Gastrocnemius medialis (tissue), 4 donors: ENCODE measurements at regions not wholly inside any gene's neighbourhood (a gene's known extent, or its start where the extent isn't known, plus 50 kb on each side); places are given as distances from the start of the nearest gene placed in this dataset.

Experiments used
- CTCF ChIP-seq, 5 experiments: fragments of 450-650 bp in 3 of 5; fragments of 200-600 bp in 2 of 5; sonication (generic) in 2 of 5; IDR thresholded peaks in 4 of 5; conservative IDR thresholded peaks in 1 of 5; 1 replicate in 4 of 5; 2 replicates in 1 of 5; pipeline ENCODE4 v1.5.1; 2016 to 2019; ENCODE audit warnings: antibody characterized with exemption in 5 of 5, mild to moderate bottlenecking in 3 of 5, moderate library complexity in 3 of 5
- POLR2A ChIP-seq, 2 donors: fragments of 450-650 bp; IDR thresholded peaks; one replicate each; pipeline ENCODE4 v1.6.1; 2017; ENCODE audit warnings: antibody characterized with exemption in 2 of 2, mild to moderate bottlenecking in 2 of 2, moderate library complexity in 2 of 2

GRCh38 chr3:193862843-193863242, 269.8 kb downstream of the OPA1 start:
- no peak for TF ChIP-seq CTCF (IDR thresholded peaks at IDR 0.05 in 4 of 5, conservative IDR thresholded peaks at IDR 0.05 in 1 of 5)
- no peak for TF ChIP-seq POLR2A (IDR thresholded peaks at IDR 0.05)
